Retinal pigment epithelial cell (primary cell): ENCODE measurements at regions not wholly inside any gene's neighbourhood (a gene's known extent, or its start where the extent isn't known, plus 50 kb on each side); places are given as distances from the start of the nearest gene placed in this dataset.

Experiments
- DNase-seq: peaks from one replicate; pipeline ENCODE4 v3.0.0-alpha.2; 2010; ENCODE audit warnings: low read depth
- H3K4me3 ChIP-seq: 2 replicates; pipeline ENCODE4 v1.5.1; 2011; ENCODE audit warnings: mild to moderate bottlenecking, low read length, control low read depth, moderate library complexity
- CTCF ChIP-seq: conservative IDR thresholded peaks from 2 replicates; pipeline ENCODE4 v1.5.1; 2011; ENCODE audit warnings: low read depth, low read length, control low read depth, inconsistent platforms

- no peak for TF ChIP-seq CTCF
- no peak overlapping the region for H3K4me3 ChIP-seq
- DNase-seq = no peak
Measured at GRCh38 chr2:236912326-236913120, 173.2 kb upstream of the COPS8 start.

GRCh38 chr2:236915186-236915585 is 170.5 kb upstream of the COPS8 start:
- TF ChIP-seq CTCF = no peak
- DNase-seq = no peak

GRCh38 chr2:236915726-236916125 is 170.0 kb upstream of the COPS8 start:
- DNase-seq = no peak

More at GRCh38 chr2:236915186-236915585, 170.5 kb upstream of the COPS8 start:
- no peak overlapping the region for H3K4me3 ChIP-seq

DNA sequence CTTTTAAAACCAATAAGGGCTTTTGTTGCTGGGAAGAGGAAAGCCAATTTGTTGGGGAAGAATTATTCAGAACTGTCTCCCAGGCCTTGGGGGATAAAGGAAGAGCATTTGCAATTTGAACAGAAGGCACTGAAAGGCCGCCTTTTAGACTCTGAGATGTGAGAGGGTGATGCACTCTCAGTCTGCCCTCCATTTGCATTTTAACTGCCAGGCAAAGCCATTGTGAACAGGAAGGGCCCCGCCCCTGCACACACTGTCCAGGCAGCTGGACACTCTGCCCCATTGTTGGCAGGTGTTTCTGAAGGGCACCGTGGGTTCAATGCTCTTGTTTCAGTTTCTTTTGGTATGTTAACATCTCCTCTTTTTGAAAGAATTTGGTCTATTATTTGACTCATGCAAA is 169.5 kb upstream of the COPS8 start:
- DNase-seq = no peak
- no peak overlapping the region for H3K4me3 ChIP-seq
- TF ChIP-seq CTCF = no peak

More at GRCh38 chr2:236915726-236916125, 170.0 kb upstream of the COPS8 start:
- TF ChIP-seq CTCF = no peak
- no peak overlapping the region for H3K4me3 ChIP-seq

- H3K4me3 ChIP-seq = no peak overlapping the region
- DNase-seq = no peak
- no peak for TF ChIP-seq CTCF
Measured at GRCh38 chr2:236916651-236917050, 169.0 kb upstream of the COPS8 start.

GRCh38 chr2:236917164-236917563 is 168.5 kb upstream of the COPS8 start:
- no peak for DNase-seq
- H3K4me3 ChIP-seq = no peak overlapping the region
- TF ChIP-seq CTCF = no peak

GRCh38 chr2:236918545-236918944 is 167.1 kb upstream of the COPS8 start:
- TF ChIP-seq CTCF = no peak
- no peak for DNase-seq
- H3K4me3 ChIP-seq = no peak overlapping the region
